HEK293T (cell line): ENCODE measurements at regions not wholly inside any gene's neighbourhood (a gene's known extent, or its start where the extent isn't known, plus 50 kb on each side); places are given as distances from the start of the nearest gene placed in this dataset.

ENCODE experiments used
- BHLHE40 ChIP-seq: fragments of 450-650 bp; IDR thresholded peaks from 2 replicates; pipeline ENCODE4 v1.6.1; 2016; ENCODE audit warnings: mild to moderate bottlenecking, moderate library complexity, borderline replicate concordance
- HDGF ChIP-seq: fragments of 450-650 bp; IDR thresholded peaks from 2 replicates; pipeline ENCODE4 v1.6.1; 2017; ENCODE audit warnings: antibody characterized with exemption, borderline replicate concordance
- SP1 ChIP-seq: fragments of 450-650 bp; IDR thresholded peaks from 2 replicates; pipeline ENCODE4 v1.6.1; 2017
- SUZ12 ChIP-seq: fragments of 450-650 bp; IDR thresholded peaks from 2 replicates; pipeline ENCODE4 v1.6.1; 2016; ENCODE audit warnings: mild to moderate bottlenecking

GRCh38 chr22:27518531-27519340 is 282.8 kb downstream of the MN1 start:
- no peak for TF ChIP-seq HDGF
- no peak for TF ChIP-seq SUZ12
- TF ChIP-seq BHLHE40 = no peak
- no peak for TF ChIP-seq SP1
